ENCODE measurements at regions not wholly inside any gene's neighbourhood (a gene's known extent, or its start where the extent isn't known, plus 50 kb on each side); places are given as distances from the start of the nearest gene placed in this dataset.

DNA sequence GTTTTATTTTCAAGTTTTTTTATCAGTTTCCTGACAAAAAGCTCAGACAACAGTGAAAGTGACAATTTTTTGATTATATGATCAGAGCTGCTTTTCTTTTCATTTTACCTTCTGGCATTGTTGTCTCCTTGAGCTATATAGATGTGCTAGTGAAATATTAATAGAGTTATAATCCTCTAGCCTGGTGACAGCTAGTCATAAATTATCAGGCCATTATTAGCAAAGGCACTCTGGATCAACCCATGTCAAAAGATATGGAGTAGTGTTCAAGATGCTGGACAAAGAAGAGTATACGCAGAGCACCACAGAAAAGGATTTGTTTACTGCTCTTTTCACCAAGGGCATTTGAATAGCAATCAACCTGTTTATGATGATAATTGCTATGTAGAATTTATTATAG, 1230.1 kb downstream of the HACE1 start:
- TF ChIP-seq POLR2AphosphoS5 (IDR thresholded peaks at IDR 0.05) (no peak), POLR2A (IDR thresholded peaks at IDR 0.05) (no peak), EP300 (IDR thresholded peaks at IDR 0.05) (no peak), CTCF (IDR thresholded peaks at IDR 0.05) (no peak)
- Histone ChIP-seq H3K4me1 (no peaks in the 10 kb centered on the region), H3K4me3 (no peak overlapping the region), H3K27ac (no peak overlapping the region), H3K9me3 (no peaks in the 10 kb centered on the region), H3K27me3 (no peaks in the 10 kb centered on the region), H3K36me3 (no peaks in the 10 kb centered on the region)
- no peak for DNase-seq
- WGBS, 2 donors: 88 to 94% methylated on average over 1 of the region's 1 CpG
- intact Hi-C loops (cut with DNase I): no loop called here

- no peaks in the 10 kb centered on the region for H3K36me3 ChIP-seq
- no peaks in the 10 kb centered on the region for H3K9me3 ChIP-seq
- no peaks in the 10 kb centered on the region for H3K4me1 ChIP-seq
- H3K27me3 ChIP-seq: no peaks in the 10 kb centered on the region
- no peak for TF ChIP-seq EP300 (IDR thresholded peaks at IDR 0.05)
- no peak overlapping the region for H3K27ac ChIP-seq
- DNase-seq: no peak
- intact Hi-C loops (cut with DNase I): no loop called here
- WGBS, 2 donors: 91 to 97% methylated on average over 1 of the region's 1 CpG
- H3K4me3 ChIP-seq: no peak overlapping the region
Measured at GRCh38 chr6:103617642-103618041, 1242.1 kb downstream of the HACE1 start.

DNA sequence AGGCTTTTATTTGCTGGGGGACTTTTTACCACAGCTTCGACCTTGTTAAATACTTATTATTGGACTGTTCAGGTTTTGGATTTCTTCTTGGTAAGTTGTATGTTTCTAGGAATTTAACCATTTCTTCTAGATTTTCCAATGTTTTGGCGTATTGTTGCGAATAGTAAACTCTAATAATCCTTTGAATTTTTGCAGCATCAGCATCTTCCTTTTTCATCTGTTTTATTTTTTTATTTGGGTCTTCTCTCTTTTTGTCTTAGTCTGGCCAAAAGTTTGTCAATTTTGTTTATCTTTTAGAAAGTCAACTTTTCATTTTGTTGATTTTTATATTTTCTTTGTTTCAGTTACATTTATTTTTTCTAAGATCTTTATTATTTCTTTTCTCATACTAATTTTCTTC, 1272.0 kb downstream of the HACE1 start:
- intact Hi-C loops (cut with DNase I): no loop called here
- no peak for DNase-seq
- TF ChIP-seq POLR2AphosphoS5 (IDR thresholded peaks at IDR 0.05): no peak
- TF ChIP-seq EP300 (IDR thresholded peaks at IDR 0.05): no peak
- no peak for TF ChIP-seq CTCF (IDR thresholded peaks at IDR 0.05)
- H3K9me3 ChIP-seq: no peaks in the 10 kb centered on the region
- H3K27ac ChIP-seq: no peak overlapping the region
- 60 to 74% methylated on average over 3 of the region's 3 CpGs for WGBS, 2 donors
- no peaks in the 10 kb centered on the region for H3K4me1 ChIP-seq
- H3K27me3 ChIP-seq: no peaks in the 10 kb centered on the region
- H3K36me3 ChIP-seq: no peaks in the 10 kb centered on the region
- H3K4me3 ChIP-seq: no peak overlapping the region

DNA sequence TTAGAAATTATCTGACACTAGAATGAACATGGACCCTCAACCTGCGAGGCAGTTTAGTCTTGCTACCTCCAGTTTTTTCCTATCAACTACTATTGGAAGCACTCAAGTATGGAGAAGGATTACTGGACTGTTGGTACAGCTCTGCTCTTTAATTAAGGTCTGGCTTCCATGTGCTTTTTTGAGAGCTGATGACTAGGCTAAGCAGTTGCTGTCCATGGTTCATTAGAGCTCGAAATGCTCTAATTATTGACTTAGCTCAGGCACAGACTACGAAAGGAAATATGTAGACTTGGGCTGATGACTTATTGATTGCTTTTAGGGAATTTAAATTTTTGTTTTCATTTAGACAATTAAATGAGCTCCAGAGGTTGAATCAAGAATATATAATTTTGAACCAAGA, 1281.6 kb downstream of the HACE1 start:
- DNase-seq: no peak
- Histone ChIP-seq H3K4me1 (no peaks in the 10 kb centered on the region), H3K27ac (no peak overlapping the region), H3K36me3 (no peaks in the 10 kb centered on the region), H3K27me3 (no peaks in the 10 kb centered on the region), H3K9me3 (no peaks in the 10 kb centered on the region), H3K4me3 (no peak overlapping the region)
- no peak for TF ChIP-seq POLR2A (IDR thresholded peaks at IDR 0.05)
- TF ChIP-seq POLR2AphosphoS5 (IDR thresholded peaks at IDR 0.05): no peak
- no peak for TF ChIP-seq CTCF (IDR thresholded peaks at IDR 0.05)
- TF ChIP-seq EP300 (IDR thresholded peaks at IDR 0.05): no peak
- 80 to 84% methylated on average over 3 of the region's 3 CpGs for WGBS, 2 donors
- intact Hi-C loops (cut with DNase I): no loop called here

DNA sequence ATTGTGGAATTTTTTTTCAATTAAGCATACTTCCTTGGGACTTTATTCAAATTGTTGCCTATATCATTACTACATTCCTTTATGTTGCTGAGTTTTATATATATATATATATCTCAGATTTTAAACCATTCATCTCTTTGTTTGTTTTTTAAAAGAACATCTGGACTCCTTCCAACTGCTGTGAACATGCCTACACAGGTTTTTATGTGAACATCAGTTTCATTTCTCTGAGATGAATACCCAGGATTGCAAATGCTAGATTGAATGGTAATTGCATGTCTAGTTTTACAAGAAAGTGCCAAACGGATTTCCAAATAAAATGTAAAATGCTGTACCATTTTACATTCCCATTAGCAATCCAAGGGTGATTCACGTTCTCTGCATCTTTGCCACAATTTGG, 1289.3 kb downstream of the HACE1 start:
- intact Hi-C loops (cut with DNase I): no loop called here
- TF ChIP-seq POLR2A (IDR thresholded peaks at IDR 0.05) (no peak), EP300 (IDR thresholded peaks at IDR 0.05) (no peak), CTCF (IDR thresholded peaks at IDR 0.05) (no peak), POLR2AphosphoS5 (IDR thresholded peaks at IDR 0.05) (no peak)
- 57 to 74% methylated on average over 2 of the region's 2 CpGs for WGBS, 2 donors

More for the DNA sequence above, 1289.3 kb downstream of the HACE1 start:
- no peaks in the 10 kb centered on the region for H3K27me3 ChIP-seq
- H3K4me3 ChIP-seq: no peak overlapping the region
- no peak overlapping the region for H3K27ac ChIP-seq
- H3K36me3 ChIP-seq: no peaks in the 10 kb centered on the region
- no peaks in the 10 kb centered on the region for H3K9me3 ChIP-seq
- no peaks in the 10 kb centered on the region for H3K4me1 ChIP-seq
- DNase-seq: no peak
